GM19035 (cell line): ENCODE measurements at regions not wholly inside any gene's neighbourhood (a gene's known extent, or its start where the extent isn't known, plus 50 kb on each side); places are given as distances from the start of the nearest gene placed in this dataset.

ENCODE experiments used
- ATAC-seq: cut with Tn5 transposase; IDR thresholded peaks from one replicate; pipeline ENCODE4 v1.9.1; 2021; ENCODE audit not compliant: unreplicated experiment

DNA sequence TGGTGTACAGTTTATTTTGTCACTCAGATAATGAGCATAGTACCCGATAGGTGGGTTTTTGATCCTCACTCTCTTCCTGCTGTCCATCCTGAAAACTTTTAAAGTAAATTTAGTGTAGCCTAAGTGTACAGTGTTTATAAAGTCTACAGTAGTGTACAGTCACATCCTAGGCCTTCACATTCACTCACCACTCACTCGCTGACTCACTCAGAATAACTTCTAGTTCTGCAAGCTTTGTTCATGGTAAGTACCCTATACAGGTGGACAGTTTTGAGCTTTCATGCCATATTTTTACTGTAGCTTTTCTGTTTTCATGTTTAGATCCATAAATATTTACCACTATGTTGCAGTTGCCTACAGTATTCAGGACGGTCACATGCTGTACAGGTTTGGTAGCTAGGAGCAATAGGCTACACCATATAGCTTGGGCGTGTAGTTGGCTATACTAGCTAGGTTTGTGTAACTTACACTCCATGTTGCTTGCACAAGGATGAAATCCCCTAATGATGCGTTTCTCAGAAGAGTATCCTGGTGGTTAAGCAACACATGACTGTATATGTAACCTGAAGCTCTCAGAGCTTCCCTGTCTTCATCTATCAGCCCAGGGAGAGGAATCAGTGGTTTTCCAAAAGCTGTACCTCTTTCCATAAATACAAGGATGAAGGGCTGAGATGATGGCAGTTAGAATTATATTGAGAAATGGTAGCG is 87.6 kb upstream of the SLC25A26 start:
- no peak for ATAC-seq

DNA sequence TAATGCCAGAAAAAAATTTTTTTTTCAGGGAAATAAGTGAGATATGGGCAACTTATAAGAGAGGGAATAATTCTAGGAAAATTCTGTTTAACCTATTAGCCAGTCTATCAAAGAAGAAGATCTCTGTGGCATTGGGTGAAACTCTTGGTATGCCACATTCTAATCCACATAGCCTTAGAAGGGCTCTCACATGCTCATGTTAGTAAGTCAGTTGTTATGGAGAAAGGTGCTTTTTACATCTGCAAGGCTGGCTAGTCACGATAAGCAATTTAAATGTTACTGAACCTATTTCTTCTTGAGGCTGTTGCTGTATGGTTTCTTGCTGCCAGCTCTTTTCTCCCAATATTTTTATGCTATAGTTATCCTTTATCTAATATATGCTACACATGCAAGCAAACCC is 89.9 kb upstream of the MAGI1 start:
- no peak for ATAC-seq

DNA sequence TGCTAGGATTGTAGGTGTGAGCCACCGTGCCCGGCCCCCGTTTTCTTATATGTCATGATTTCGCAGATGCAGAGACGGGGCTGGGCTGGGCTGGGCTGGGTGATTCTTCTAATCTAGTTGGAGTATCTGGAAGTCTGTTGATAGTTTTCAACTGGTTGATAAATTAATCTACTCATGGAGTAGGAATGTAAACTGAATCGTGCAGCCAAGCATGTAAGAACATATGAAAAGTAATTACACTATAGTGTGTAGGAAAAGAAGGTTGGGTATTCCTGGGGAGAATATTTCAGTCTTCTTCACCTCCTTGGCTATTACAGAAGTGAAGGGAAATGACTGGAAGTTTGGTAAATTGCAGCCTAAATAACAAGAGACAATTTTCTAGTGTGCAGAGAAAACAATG is 82.6 kb upstream of the MAGI1 start:
- no peak for ATAC-seq

DNA sequence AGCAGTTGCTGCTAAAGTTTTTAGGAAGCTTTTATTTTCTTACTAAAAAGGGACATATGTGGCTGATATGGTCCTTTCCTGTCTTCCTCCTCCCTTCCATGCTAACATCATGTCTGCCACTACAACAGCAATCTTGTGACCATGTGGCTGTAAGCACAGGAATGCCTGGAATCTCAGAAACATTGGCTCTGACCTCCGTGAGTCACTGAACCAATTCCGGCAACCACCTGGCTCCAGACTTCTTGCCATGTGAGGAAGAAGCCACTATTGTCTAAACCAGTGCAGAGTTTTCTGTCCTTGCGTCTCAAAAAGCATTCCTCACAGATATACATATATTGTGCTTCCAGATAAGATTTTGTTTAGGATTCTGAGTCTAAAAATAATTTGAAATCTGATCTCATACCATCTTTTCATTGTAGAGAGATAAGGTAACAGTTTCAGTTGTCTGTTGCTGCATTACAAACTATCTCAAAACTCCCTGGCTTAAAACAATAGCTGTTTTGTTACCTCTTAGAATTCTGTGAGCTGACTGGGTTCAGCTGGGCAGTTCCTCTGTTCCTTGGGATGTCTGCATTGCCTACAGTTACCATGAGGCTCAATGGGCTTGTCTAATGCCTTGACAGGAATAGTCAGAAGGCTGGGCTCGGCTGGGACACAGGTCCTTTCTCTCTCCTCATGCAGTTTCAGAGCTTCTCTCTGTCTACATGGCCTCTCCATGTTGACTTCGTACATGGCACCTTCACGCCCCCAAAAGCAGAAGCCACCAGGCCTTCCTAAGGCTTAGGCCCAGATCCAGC is 77.3 kb upstream of the MAGI1 start:
- ATAC-seq = no peak

DNA sequence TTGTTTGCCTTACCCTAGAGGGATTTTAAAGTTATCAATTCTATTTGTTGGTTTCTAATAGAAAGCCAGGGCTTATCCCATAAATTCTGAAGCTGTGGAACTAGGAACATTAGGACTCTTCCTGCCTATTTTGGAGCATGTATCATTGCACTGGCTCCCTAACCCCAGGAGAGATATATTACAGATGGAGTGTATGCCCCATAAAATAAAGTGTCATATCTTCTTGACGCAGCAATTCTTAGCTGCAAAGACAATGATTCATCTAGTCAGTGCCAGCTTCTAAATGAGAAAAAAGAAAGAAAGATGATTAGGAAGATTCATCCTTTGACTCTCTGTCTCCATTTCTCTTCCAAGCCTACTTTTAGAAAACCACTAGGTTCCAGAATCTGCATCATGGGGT is 74.8 kb upstream of the MAGI1 start:
- no peak for ATAC-seq

DNA sequence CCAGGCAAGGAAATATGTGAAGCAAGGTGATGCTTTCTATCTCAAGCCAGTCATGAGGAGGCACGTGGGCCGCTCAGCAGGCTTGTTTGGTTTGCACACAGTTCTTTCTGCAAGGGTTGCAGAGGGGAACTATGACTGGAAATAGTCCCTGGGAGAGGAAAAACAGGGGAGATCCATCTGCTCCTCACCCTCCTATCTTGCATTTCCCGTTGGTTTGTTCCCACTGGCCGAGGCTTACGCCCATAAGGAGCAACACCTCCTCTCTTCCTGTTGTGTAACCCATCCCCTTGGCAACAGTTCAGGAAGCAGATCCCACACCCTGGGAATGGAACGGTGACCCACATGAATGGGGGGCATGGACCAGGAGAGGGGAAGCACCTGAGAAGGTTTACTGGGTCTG is 72.1 kb upstream of the MAGI1 start:
- ATAC-seq = no peak

DNA sequence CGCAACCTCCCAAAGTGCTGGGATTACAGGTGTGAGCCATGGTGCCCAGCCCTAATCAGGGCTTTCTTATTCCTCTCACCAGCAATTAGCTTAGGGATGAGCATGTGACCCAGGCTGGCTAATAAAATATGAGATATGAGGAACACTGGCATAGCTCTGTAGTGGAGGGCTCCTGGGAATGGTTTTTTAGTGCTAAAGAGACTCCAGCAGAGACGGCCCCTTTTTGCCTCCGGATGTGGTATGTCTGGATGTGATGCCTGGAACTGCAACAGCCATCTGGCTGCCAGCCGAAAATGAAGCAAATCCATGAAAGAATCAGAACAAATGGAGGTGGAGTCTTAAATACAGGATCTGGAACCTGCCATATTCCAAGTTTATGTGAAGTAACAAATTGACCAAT is 69.1 kb upstream of the MAGI1 start:
- ATAC-seq = no peak

DNA sequence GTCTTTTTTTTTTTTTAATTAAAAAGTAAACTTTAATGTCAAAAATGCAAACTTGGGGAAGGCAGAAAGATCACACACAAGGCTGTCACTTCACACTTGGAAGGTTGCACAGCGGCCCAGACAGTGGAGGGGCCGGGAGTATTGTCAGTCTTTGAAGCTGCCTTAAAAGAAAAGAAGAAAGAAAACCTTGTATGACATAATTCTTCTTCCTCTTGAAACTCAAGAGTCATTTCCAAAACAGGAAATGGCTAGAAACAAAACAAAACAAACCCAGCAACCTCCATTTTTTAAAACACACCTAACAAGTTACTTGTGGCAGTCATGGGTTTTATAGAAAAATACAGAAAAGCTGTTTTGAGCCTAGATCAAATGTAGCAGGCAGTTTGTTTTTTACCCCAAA is 68.1 kb upstream of the MAGI1 start:
- ATAC-seq = peak; percentile 80

DNA sequence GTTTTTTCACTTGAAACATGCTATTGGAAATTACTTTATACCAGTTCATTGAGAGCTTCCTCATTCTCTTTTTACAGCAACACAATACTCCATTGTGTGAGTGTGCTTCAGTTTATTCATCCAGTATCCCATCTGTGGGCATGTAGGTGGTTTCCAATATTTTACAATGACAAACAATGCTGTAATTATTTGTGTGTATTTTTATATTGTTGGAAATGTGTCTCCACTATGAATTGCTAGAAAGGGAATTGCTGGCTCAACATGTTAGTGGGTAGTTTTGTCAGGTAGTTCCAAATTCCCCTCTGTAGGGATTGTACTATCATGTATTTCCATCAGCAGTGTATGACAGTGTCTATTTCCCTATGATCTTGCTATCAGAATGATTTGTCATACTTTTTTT is 65.8 kb upstream of the MAGI1 start:
- no peak for ATAC-seq

DNA sequence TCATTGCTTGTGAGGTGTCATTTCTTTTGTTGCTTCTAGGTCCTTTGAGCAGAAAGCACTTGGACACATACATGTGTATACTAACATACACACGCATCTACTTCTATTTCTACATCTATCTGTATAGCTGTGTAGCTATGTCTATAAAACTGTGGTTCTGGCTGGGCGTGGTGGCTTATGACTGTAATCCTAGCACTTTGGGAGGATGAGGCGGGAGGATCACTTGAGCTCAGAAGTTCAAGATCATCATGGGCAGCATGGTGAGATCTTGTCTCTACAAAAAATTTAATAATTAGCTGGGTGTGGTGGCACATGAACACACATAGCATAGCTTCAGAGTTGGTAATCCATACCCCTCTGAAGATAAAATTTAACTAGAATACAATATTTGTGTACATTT is 65.0 kb upstream of the MAGI1 start:
- no peak for ATAC-seq

DNA sequence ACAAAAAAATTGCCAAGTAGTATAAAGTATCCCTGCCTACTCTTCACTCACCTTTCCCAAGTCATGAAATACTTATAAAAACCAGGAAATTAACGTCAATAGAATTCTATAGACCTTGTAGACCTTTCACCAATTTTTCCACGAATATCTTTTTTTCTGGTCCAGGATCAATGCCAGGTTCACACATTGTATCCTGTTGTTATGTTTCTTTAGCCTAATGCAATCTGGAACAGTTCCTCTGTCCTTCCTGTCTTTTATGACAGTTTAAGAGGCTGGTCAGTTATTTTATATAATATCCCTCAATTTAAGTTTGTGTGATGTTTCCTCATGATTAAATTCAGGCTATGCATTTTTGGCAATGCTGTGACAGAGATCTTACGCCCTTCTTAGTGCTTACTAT is 63.2 kb upstream of the MAGI1 start:
- no peak for ATAC-seq

DNA sequence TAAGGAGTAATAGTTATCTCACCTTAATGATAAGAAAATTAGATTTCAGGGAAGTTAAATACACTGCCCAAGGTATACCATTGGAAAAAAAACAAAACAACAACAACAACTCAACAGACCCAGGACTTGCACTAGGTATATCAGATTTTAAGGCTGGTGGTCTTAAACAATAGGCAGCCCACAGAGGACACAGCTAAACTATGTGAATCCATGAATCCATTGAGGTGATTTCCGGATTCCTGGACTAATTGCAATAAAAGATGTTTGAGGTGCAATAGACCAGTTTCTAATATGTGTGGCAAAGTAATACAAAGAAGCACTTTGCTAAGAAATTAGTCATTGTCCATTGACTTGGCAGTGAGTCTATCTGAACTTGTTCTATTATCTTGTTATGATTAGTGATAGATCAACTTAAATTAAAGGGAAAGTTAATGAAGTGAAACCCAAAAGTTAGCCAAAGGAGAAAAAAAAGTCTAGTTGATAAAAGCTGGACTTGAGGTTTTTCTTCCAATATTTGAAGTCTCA is 60.9 kb upstream of the MAGI1 start:
- ATAC-seq = no peak

DNA sequence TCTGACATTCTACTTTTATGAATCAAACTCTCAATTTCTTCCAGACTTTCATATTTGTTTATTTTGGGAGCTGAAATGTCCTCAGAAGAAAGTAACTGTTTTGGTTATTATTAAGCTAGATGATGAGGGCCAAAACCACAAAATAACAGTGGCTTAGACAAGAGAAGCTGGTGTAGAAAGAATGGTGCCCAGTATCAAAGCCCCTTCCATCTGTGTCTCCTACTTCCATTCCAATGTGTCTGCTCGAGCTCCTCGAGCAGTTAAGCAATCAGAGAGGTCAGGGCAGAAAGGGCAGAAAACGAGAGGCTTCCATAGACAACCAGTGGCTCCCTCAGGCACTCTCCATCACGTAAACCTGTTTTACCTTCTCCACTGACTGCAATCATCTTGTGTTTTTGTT is 59.7 kb upstream of the MAGI1 start:
- no peak for ATAC-seq

DNA sequence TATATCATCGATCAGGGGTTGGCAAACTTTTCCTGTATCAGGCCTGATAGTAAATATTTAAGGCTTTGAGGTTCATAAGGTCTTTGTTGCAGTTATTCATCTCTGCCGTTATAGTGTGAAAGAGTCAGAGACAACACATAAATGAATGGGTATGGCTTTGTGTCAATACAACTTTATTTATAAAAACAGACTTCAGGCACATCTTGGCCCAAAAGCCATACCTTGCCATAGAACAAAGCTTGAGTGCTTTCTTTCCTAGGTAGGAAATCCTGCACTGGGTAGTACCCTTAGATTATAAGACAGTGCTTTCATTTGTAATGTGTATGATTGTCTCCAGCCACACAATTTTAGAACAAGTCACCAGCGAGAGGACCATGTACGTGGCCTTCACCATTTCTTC is 58.9 kb upstream of the MAGI1 start:
- ATAC-seq = no peak

DNA sequence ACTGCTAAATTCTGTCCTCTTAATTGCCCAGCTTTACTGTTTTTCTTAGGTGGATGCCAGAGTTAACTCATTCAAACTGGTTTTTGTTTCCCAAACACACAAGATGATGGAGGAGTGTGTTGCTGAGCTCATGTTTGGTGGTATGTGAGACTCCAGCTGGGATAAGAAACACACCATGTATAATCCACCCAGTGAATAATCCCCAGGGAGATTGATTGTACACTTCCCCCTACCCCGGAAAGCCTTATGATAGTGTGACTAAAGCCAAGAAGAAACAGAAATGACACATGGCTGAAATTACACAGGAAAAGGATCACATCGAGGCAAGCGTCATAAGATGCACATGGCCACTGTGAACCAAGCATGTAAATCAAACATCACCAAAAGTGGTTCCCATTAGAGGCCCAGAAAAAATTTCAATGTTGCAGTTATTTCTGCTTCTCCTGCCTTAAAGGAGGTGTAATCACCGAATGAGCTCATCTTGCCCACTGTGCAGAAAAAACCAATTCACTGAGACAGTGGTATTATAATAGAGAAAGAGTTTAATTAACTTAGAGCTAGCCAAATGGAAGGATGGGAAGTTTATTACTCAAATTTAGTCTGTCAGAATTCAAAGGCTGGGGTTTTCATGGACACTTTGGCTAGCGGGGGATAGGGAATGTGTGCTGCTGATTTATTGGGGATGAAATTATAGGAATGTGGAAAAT is 56.7 kb upstream of the MAGI1 start:
- ATAC-seq = no peak

DNA sequence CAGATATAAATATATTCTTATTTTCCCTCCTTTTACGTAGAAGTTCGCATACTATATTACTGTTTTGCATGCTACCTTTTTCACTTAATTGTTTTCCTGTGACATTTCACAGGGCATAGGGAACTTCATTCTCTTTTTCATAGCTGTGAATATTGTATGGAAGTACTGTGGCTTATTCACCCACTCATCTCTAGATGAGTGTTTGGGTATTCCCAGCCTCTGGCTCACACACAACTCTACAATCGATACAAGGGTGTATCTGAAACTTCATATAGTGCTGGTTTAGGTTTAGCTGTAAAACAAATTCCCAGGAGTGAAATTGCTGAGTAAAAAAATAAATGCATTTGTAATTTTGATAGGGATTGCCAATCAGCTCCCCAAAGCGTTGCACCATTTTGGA is 55.3 kb upstream of the MAGI1 start:
- no peak for ATAC-seq

DNA sequence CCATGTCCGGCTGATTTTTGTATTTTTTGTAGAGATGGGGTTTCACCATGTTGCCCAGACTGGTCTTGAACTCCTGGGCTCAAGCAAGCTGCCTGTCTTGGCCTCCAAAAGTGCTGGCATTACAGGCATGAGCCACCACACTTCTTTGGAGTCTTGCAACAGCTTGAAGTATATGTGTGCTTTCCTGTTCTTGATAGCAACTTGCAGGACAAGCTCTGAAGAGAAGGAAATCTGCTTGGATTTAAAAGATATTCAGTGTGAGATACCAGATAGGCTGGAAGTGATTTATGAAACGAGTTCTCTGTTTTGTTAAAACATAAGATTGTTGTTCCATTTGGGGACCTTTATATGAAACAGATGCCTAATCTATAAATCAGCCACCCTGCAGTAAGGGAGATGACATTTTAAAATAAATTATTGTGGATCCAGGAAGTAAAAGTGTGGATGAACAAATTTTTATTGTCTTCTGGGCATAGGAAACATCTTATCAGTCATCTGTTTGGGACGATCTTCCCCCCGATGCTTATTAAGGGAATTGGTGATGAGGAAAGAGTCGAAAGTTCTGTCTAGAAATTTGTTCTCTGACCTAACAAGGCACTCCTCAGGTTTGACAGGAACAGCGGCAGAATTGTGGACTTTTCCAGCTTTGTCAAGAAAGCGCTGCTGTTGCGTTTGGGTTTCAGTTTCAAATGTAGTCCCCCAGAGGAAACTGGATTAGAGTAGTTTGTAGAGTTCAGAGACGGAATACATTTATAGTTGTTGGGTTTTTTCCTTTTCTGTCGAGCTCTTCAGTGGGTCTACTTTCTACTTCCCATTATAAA is 53.7 kb upstream of the MAGI1 start:
- ATAC-seq = no peak
